ENCODE measurements at regions not wholly inside any gene's neighbourhood (a gene's known extent, or its start where the extent isn't known, plus 50 kb on each side); places are given as distances from the start of the nearest gene placed in this dataset.

GRCh38 chrX:146144039-146144438, 326.4 kb downstream of the SLITRK2 start:
- TF ChIP-seq CTCF (IDR thresholded peaks at IDR 0.05), result no peak
- TF ChIP-seq POLR2A (IDR thresholded peaks at IDR 0.05), result no peak
